Tongue (tissue), 1 donor: ENCODE measurements at regions not wholly inside any gene's neighbourhood (a gene's known extent, or its start where the extent isn't known, plus 50 kb on each side); places are given as distances from the start of the nearest gene placed in this dataset.
A peak's percentile ranks its signal among the peaks of the same experiment; 100 is the strongest.
"Not testable (repeated sequence)": the region's sequence is repeated elsewhere in the genome, so short reads cannot be mapped to it uniquely, and the experiment has no call there.

ENCODE experiments used
- DNase-seq: peaks from one replicate; pipeline ENCODE4 v3.0.0-alpha.2; 2015

GRCh38 chr18:5720132-5720531 is 175.2 kb downstream of the TMEM200C start:
- no peak for DNase-seq

GRCh38 chr18:5717256-5717655 is 173.5 kb upstream of the EPB41L3 start:
- DNase-seq = no peak

GRCh38 chr18:5710676-5711075 is 166.9 kb upstream of the EPB41L3 start:
- DNase-seq = no peak

GRCh38 chr18:5710235-5710634 is 166.4 kb upstream of the EPB41L3 start:
- no peak for DNase-seq

DNA sequence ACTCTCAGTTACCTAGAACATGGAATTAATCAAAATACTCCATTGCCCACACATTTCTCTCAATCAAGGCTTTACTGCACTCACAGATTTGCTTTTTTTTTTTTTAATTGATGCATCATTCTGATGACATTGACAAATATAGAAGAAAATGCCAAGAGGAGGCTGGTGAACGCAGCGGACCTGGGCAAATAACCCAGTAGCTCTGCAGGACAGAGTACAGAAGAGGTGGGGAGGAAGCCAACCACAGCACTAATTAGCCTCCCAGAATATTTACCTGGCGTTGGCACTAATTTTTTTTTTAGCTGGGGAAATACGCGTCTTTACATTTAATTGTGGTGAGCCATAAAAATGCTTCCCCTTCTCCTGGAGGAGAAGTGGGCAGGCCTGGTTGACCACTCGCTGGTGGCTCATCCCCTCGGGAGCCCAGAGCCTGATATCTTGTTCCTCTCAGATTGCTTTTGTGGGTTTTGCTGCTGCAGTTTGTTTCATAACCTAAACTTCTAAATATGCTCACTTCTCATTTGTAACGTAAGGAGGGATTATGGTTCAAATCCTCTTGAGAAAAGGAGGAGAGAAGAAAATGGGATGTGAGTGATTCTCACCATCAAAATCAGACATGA is 165.8 kb upstream of the EPB41L3 start:
- no peak for DNase-seq

DNA sequence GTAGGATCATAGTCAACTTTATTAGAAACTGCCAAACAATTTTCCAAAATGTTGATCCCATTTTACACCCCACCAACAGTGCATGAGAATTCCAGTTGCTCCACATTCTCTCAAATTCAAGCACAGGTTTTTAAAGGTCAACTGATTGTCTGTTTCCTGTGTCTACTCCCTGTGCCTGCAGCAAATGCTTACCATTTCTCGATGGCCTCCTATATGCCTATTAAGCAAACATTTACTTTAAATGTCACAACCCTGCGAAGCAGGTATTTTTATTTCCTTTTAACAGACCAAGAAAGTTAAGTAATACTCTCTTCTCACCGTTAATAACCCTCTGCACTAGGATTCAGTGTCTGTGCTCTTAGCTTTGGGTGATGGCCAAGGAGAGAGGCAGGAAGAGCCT is 163.8 kb upstream of the EPB41L3 start:
- no peak for DNase-seq

- DNase-seq = no peak
Observed at GRCh38 chr18:5705393-5705792, 161.6 kb upstream of the EPB41L3 start.

- DNase-seq = no peak
Observed at GRCh38 chr18:5704847-5705246, 161.1 kb upstream of the EPB41L3 start.

GRCh38 chr18:5702016-5702415 is 158.2 kb upstream of the EPB41L3 start:
- not testable (repeated sequence) for DNase-seq

DNA sequence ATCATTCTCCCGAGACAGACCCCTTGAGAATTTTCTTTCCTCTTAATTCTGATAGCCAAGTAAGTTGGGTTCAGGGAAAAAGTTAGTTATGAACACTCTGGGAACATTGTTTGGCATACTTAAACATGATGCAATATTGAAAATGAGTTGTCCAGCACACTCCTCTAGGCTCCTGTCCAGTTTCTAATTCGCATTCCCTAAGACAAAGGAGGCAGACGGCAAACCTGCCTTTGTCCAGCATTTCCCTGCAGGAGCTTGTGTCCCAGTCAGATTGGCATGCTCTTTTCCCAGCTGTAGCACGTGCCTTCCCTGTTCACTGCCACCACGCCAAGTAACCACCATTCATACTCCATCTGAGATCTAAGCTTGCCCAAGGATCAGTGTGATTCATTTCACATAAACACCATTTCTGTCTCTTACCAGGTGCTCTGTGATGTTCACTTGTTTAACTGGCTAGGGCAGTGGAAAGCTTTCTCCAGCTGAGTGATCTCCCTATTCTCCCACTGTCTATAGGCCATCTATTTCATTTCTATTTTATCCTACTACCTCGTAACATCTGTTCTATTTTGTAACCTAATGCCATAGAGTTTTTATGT is 150.0 kb upstream of the EPB41L3 start:
- DNase-seq = peak; percentile 57

DNA sequence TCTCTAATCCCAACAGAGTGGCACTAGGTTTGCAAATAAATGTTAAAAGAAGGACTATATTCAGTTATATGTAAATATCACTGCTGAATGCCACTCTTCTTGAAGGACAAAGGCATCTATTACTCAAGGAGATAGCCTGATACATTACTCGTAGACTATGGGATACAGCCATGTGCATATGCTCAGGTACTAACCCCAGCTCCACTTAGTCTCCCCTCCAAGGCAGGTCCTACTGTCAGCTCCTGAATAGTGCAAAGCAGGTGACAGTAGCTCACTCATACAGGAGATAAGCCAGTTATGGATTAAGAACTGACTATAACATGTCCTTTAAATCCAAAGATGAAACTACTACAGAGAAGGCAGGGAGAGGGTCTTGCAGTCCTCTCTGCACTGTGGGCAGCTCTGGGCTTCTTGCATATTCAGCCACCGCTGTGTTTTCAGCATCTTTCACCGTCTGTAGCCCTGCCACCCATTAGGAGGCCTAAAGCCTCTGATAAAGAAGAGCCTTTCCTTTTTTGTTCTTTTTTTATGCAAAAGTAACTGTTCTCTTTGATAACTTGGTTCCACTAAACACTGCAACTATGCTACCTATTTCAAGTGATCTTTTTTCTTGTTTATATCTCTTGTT is 135.1 kb upstream of the EPB41L3 start:
- DNase-seq = no peak

GRCh38 chr18:5678278-5678677 is 134.5 kb upstream of the EPB41L3 start:
- no peak for DNase-seq

DNA sequence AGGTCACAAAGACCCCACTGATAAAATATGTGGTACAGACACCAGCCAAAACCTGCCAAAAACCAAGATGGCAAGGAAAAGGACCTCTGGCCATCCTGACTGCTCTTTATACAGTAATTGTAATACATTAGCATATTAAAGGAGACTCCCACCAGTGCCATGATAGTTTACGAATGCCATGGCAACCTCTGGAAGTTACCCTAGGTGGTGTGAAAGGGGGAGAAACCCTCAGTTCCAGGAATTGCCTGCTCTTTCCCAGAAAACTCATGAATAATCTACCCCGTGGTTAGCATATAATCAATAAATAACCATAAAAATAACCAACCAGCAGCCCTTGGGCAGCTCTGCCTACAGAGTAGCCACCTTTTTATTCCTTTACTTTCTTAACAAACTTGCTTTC is 129.8 kb upstream of the EPB41L3 start:
- no peak for DNase-seq

- no peak for DNase-seq
Observed at GRCh38 chr18:5669585-5669984, 125.8 kb upstream of the EPB41L3 start.

DNA sequence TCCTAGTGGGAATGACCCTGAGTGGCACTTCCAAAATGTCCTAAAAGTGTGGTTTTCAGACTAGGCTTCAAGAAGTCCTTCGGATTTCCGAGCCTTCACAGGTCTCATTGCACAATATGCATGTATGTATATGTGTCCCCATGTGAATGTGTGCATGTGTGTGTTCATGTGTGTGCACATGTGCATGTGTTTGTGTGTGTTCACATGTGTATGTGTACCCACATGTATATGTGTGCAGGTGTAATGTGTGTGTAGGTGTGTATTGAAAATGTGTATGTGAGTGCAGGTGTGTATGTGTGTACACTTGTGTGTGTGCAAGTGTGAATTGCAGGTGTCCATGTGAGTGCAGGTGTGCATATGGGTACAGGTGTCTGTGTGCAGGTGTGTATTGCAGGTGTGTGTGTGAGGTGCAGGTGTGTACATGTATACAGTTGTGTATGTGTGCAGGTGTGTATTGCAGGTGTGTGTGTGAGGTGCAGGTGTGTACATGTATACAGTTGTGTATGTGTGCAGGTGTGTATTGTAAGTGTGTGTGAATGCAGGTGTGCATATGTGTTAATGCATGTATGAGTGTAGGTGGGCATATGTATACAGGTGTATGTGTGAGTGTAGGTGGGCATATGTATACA is 124.4 kb upstream of the EPB41L3 start:
- DNase-seq = no peak

DNA sequence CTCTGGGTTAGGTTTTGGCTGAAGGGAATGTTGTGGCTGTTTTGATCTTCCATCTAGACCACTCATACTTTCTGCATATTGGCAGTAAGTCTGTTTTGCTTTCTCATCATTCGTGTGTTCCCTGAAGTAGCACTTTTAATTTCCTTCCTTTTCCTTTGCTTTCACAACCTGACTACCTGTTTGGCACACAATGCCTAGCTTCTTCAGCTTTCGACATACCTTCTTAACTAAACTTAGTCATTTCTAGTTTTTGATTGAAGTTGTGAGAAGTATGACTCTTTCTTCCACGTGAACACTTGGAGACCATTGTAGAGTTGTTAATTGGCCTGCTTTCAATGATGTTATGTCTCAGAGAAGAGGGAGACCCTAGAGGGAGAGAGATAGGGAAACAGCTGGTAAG is 123.6 kb upstream of the EPB41L3 start:
- no peak for DNase-seq

GRCh38 chr18:5662586-5663090 is 118.8 kb upstream of the EPB41L3 start:
- DNase-seq = no peak

GRCh38 chr18:5661179-5661578 is 117.4 kb upstream of the EPB41L3 start:
- DNase-seq = no peak

- no peak for DNase-seq
Observed at GRCh38 chr18:5653802-5654201, 110.0 kb upstream of the EPB41L3 start.

DNA sequence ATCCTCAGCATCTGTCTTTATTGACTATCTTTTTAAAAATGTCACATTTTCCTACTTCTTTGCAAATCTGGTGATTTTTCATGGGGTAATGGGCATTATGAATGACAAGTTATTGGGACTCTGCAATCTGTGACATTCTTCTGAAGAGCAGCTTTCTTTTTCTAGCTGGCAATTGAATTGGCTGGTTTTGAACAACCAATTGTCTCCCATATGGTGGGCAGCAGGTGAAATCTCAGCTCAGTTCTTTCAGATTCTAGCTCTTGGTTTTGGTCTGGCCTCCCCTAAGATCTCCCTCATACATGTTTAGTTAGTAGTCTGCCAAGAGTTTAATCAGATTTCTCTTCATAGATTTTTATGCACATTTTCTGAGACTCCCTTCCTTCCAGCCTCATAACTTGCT is 107.9 kb upstream of the EPB41L3 start:
- DNase-seq = no peak

- no peak for DNase-seq
Observed at GRCh38 chr18:5649439-5649838, 105.6 kb upstream of the EPB41L3 start.

- no peak for DNase-seq
Observed at GRCh38 chr18:5646739-5647138, 102.9 kb upstream of the EPB41L3 start.

DNA sequence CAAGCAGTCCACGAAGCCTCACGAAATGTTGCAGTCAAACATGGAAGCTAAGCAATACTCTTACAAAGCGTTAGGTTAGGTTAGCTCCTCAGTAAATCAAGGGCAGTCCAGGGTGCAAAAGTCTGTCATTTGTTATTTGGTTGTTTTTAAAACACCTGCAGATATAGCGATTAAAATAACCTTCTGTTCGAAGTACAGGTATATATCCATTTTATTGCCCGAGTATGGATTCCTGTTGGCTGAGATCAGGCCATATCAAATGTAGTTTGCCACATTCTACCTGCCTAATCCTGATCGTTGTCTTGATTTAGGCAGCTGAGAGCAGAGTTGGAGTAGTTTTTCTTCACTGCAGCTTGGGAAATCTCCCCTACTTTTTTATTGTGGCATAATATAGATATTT is 99.5 kb upstream of the EPB41L3 start:
- DNase-seq = no peak
